Natural killer cell (primary cell): ENCODE measurements at regions not wholly inside any gene's neighbourhood (a gene's known extent, or its start where the extent isn't known, plus 50 kb on each side); places are given as distances from the start of the nearest gene placed in this dataset.
"Not testable (repeated sequence)": the region's sequence is repeated elsewhere in the genome, so short reads cannot be mapped to it uniquely, and the experiment has no call there.

Experiments used
- ATAC-seq, 3 donors: fragments of 150-1000 bp in 2 of 3; fragments of 200-7000 bp in 1 of 3; cut with Tn5 transposase; 1 replicate in 1 of 3; 2 replicates in 2 of 3; pipeline ENCODE4 v1.10.0; 2021; ENCODE audit warnings: mild to moderate bottlenecking in 2 of 3, moderate library complexity in 2 of 3
- DNase-seq, 2 donors: peaks; one replicate each; pipeline versions ENCODE4 v3.0.0 to v3.0.0-alpha.2; 2013 to 2021; ENCODE audit warnings: mixed read lengths in 1 of 2
- H3K27ac ChIP-seq: one replicate; pipeline ENCODE4 v1.5.1; 2013; ENCODE audit warnings: mild to moderate bottlenecking, low read length
- H3K27me3 ChIP-seq: one replicate; pipeline ENCODE4 v1.6.1; 2013; ENCODE audit warnings: low read length; ENCODE audit not compliant: control insufficient read depth, insufficient read depth
- H3K36me3 ChIP-seq: one replicate; pipeline ENCODE4 v1.6.1; 2013; ENCODE audit warnings: low read length; ENCODE audit not compliant: control insufficient read depth, insufficient read depth
- H3K4me1 ChIP-seq: one replicate; pipeline ENCODE4 v1.6.1; 2013; ENCODE audit warnings: low read length; ENCODE audit not compliant: control insufficient read depth, insufficient read depth
- H3K4me3 ChIP-seq: one replicate; pipeline ENCODE4 v1.5.1; 2013; ENCODE audit warnings: low read length
- H3K9me3 ChIP-seq: one replicate; pipeline ENCODE4 v1.6.1; 2013; ENCODE audit warnings: low read length; ENCODE audit not compliant: control insufficient read depth, insufficient read depth
- H3K27ac Mint-ChIP-seq, 2 donors: one replicate each; pipeline ENCODE4 v1.8.0; 2022; ENCODE audit warnings: mild to moderate bottlenecking in 2 of 2, mixed read lengths in 2 of 2, moderate library complexity in 1 of 2
- H3K27me3 Mint-ChIP-seq, 2 donors: one replicate each; pipeline ENCODE4 v1.8.0; 2022; ENCODE audit warnings: low read depth in 2 of 2, mixed read lengths in 2 of 2
- H3K36me3 Mint-ChIP-seq: one replicate; pipeline ENCODE4 v1.8.0; 2022; ENCODE audit warnings: mixed read lengths
- H3K4me1 Mint-ChIP-seq, 2 donors: one replicate each; pipeline ENCODE4 v1.8.0; 2022; ENCODE audit warnings: mixed read lengths in 2 of 2
- H3K4me3 Mint-ChIP-seq: one replicate; pipeline ENCODE4 v1.8.0; 2022; ENCODE audit warnings: mild to moderate bottlenecking, moderate library complexity, mixed read lengths
- H3K9me3 Mint-ChIP-seq, 2 donors: one replicate each; pipeline ENCODE4 v1.8.0; 2022; ENCODE audit warnings: mixed read lengths in 2 of 2
- WGBS: methylation state at CpG from one replicate; pipeline ENCODE4 v1.1.7; 2013; ENCODE audit warnings: missing lambda C conversion rate; ENCODE audit not compliant: insufficient coverage; 5-methylcytosine and 5-hydroxymethylcytosine counted together
- intact Hi-C: fragments of 100-400 bp; cut with micrococcal nuclease; formaldehyde crosslinking; loops from one replicate; pipeline ENCODE4 v1.14.2; 2022
- TF ChIP-seq, protein P1 (sequence below): fragments of 200-600 bp; IDR thresholded peaks from one replicate; pipeline ENCODE4 v1.8.0; 2022; ENCODE audit warnings: antibody characterized with exemption

GRCh38 chr20:30419466-30419865 lies 838.0 kb upstream of the DEFB115 start:
- WGBS, result 84% methylated on average over 2 of the region's 2 CpGs
- DNase-seq (no peak), ATAC-seq (no peak)
- H3K4me1 Mint-ChIP-seq, result no peaks in the 10 kb centered on the region
- TF ChIP-seq, protein P1, sequence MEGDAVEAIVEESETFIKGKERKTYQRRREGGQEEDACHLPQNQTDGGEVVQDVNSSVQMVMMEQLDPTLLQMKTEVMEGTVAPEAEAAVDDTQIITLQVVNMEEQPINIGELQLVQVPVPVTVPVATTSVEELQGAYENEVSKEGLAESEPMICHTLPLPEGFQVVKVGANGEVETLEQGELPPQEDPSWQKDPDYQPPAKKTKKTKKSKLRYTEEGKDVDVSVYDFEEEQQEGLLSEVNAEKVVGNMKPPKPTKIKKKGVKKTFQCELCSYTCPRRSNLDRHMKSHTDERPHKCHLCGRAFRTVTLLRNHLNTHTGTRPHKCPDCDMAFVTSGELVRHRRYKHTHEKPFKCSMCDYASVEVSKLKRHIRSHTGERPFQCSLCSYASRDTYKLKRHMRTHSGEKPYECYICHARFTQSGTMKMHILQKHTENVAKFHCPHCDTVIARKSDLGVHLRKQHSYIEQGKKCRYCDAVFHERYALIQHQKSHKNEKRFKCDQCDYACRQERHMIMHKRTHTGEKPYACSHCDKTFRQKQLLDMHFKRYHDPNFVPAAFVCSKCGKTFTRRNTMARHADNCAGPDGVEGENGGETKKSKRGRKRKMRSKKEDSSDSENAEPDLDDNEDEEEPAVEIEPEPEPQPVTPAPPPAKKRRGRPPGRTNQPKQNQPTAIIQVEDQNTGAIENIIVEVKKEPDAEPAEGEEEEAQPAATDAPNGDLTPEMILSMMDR, result no peak
- H3K36me3 Mint-ChIP-seq, result peaks cover 3% of the 10 kb centered on the region
- H3K27ac Mint-ChIP-seq, result no peak overlapping the region
- Histone ChIP-seq H3K9me3 (no peaks in the 10 kb centered on the region), H3K4me3 (no peak overlapping the region), H3K27me3 (no peaks in the 10 kb centered on the region), H3K27ac (no peak overlapping the region), H3K4me1 (no peaks in the 10 kb centered on the region), H3K36me3 (no peaks in the 10 kb centered on the region)
- no peaks in the 10 kb centered on the region for H3K27me3 Mint-ChIP-seq
- H3K4me3 Mint-ChIP-seq, result no peak overlapping the region
- intact Hi-C loops, result no loop called here
- peaks cover 7 to 14% of the 10 kb centered on the region in 2 donors for H3K9me3 Mint-ChIP-seq

GRCh38 chr20:30419871-30420420 lies 837.5 kb upstream of the DEFB115 start:
- H3K27ac ChIP-seq, ATAC-seq, H3K36me3 Mint-ChIP-seq, H3K9me3 ChIP-seq, H3K4me1 Mint-ChIP-seq, intact Hi-C loops, H3K4me3 Mint-ChIP-seq, H3K36me3 ChIP-seq, H3K4me1 ChIP-seq, H3K27me3 Mint-ChIP-seq, H3K4me3 ChIP-seq, H3K27me3 ChIP-seq, DNase-seq, H3K27ac Mint-ChIP-seq: not testable (repeated sequence)
- 83% methylated on average over 7 of the region's 7 CpGs for WGBS
- H3K9me3 Mint-ChIP-seq, result peaks cover 9 to 15% of the 10 kb centered on the region in 2 donors
